Esophagus squamous epithelium (tissue), 4 donors: ENCODE measurements at regions not wholly inside any gene's neighbourhood (a gene's known extent, or its start where the extent isn't known, plus 50 kb on each side); places are given as distances from the start of the nearest gene placed in this dataset.

ENCODE experiments used
- CTCF ChIP-seq, 6 experiments: fragments of 450-650 bp in 4 of 6; fragments of 200-600 bp in 2 of 6; sonication (generic) in 2 of 6; IDR thresholded peaks; one replicate each; pipeline ENCODE4 v1.5.1; 2016 to 2019; ENCODE audit warnings: antibody characterized with exemption in 6 of 6, mild to moderate bottlenecking in 4 of 6, moderate library complexity in 4 of 6
- POLR2A ChIP-seq, 4 donors: fragments of 450-650 bp; IDR thresholded peaks; one replicate each; pipeline ENCODE4 v1.6.1; 2017; ENCODE audit warnings: antibody characterized with exemption in 4 of 4, mild to moderate bottlenecking in 4 of 4, moderate library complexity in 3 of 4

GRCh38 chr5:3377176-3377575 lies 218.5 kb upstream of the IRX1 start:
- no peak for TF ChIP-seq CTCF (IDR thresholded peaks at IDR 0.05)
- TF ChIP-seq POLR2A (IDR thresholded peaks at IDR 0.05) = no peak
